ENCODE measurements at regions not wholly inside any gene's neighbourhood (a gene's known extent, or its start where the extent isn't known, plus 50 kb on each side); places are given as distances from the start of the nearest gene placed in this dataset.

- CTCF ChIA-PET: interaction anchor here (0.6 kb wide), 1 partner anchor 253 kb away, joined by 3 read pairs; no protein-coding TSS in a partner anchor
- Mint-ChIP-seq H3K27ac (no peak overlapping the region), H3K36me3 (ENCODE audit: low read depth) (no peaks in the 10 kb centered on the region), H3K9me3 (no peaks in the 10 kb centered on the region), H3K27me3 (ENCODE audit: low read depth) (no peaks in the 10 kb centered on the region), H3K4me1 (ENCODE audit: low read depth) (no peaks in the 10 kb centered on the region), H3K4me3 (no peak overlapping the region)
- no peak for DNase-seq
- intact Hi-C loops (cut with micrococcal nuclease): no loop called here
Observed at GRCh38 chr1:240693844-240694243, 81.9 kb upstream of the GREM2 start.

DNA sequence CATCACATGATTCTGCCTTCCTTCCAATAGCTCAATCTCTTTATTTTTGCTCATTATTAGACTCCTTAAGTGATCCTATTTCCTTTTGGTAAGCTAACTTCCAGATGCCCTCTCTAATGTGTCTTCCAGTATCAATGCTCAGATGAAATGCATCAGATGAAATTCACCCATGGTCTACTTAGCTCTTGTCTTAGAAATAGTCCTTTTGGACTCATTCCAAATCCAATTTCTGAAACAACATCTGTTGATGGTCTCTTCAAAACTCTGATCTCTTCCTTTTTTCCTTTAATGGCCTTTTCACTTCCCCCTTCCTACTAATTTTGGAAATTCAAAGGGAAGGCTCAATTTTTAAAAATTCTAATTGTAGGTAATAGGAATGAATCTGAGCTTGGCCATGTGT, 81.1 kb upstream of the GREM2 start:
- intact Hi-C loops (cut with micrococcal nuclease): no loop called here
- no peak overlapping the region for H3K4me3 Mint-ChIP-seq
- H3K36me3 Mint-ChIP-seq (ENCODE audit: low read depth): no peaks in the 10 kb centered on the region
- peaks cover under 1% of the 10 kb centered on the region for H3K4me1 Mint-ChIP-seq (ENCODE audit: low read depth)
- CTCF ChIA-PET: no interaction called here
- no peak overlapping the region for H3K27ac Mint-ChIP-seq
- no peaks in the 10 kb centered on the region for H3K9me3 Mint-ChIP-seq
- H3K27me3 Mint-ChIP-seq (ENCODE audit: low read depth): no peaks in the 10 kb centered on the region
- no peak for DNase-seq

DNA sequence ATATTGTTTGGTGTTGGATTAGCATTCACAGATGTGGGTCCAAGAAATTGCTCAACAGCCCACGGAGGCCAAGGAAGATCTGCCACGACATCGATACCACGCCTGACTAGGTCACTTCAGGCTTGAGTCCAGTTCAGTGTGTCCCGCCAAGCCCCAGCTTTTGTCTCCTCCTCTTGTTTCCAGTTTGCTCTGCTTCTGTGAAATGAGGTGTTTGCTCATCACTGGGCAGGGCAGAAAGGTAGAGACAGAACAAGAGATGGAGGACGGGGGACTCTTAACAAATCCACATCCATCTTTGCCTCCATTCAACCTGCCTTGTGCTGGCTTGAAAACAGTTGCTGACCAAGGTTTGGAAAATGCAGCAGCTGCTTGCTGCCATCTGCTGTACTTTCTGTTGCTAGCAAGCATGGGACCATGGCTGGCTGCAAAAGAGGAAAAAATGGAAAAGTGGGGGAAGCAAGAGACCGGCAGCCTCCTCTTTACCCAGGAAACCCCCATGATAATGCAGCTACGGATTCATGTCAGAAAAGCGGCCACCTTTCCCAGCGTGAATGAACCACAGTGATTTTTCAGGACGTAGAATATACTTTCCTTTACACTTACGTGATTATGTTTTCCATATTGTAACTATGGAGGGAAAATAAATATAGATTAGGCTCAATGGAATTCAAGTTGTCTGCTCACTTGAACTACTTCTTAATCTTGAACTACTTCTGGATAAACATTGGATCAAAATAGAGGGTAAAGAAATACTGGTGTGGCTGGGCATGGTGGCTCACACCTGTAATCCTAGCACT, 80.2 kb upstream of the GREM2 start:
- no peaks in the 10 kb centered on the region for H3K36me3 Mint-ChIP-seq (ENCODE audit: low read depth)
- H3K9me3 Mint-ChIP-seq: no peaks in the 10 kb centered on the region
- peak; percentile 30 for DNase-seq
- intact Hi-C loops (cut with micrococcal nuclease): loop anchor here (1.0 kb wide), 2 partner anchors 237 to 502 kb away; no protein-coding TSS in a partner anchor
- H3K27me3 Mint-ChIP-seq (ENCODE audit: low read depth): no peaks in the 10 kb centered on the region
- CTCF ChIA-PET: interaction anchor here (1.2 to 1.4 kb wide), 2 partner anchors 237 to 503 kb away, joined by 3 to 4 read pairs; no protein-coding TSS in a partner anchor
- no peak overlapping the region for H3K4me3 Mint-ChIP-seq
- H3K27ac Mint-ChIP-seq: no peak overlapping the region
- peaks cover 9% of the 10 kb centered on the region for H3K4me1 Mint-ChIP-seq (ENCODE audit: low read depth)

DNA sequence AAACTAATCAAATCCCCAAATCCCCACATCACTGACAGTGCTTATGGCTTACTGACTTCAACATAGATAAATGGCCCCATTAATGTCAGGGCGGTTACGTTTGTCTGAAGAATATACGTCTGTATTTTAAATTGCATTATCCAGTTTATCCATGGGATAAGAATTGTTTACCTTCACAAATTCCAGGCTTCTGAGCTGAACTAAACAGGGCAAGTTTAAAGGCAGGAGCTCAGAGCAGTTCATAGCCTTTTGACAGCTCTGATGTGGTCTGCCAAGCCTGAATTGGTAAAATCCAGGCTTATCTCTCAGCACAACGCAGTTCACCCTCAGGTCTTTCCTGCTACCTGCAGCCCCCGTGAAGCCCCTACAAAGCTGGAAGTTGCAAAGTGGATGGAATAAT, 79.5 kb upstream of the GREM2 start:
- H3K4me1 Mint-ChIP-seq (ENCODE audit: low read depth): peaks cover 9% of the 10 kb centered on the region

DNA sequence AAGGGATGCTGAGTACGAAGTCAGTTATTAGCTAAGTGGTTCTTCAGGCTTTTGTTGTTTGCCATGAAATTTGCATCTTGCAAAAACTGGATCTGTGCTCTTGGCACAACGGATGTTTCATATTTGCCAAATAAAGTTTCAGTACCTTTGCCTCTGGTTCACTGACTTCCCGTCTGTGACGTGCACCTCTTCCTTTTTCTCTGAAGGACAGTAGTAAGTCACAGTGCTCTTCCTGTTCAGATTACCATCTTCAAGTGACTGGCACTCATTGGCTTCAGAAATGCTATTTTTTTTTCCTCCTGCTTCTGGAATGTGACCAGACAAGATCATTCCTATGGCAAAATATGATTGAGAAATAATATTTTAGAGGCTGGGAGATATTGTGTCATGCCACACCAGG, 75.9 kb upstream of the GREM2 start:
- intact Hi-C loops (cut with micrococcal nuclease): loop anchor here (1.0 kb wide), 1 partner anchor 75 kb away; no protein-coding TSS in a partner anchor
- peak; percentile 54 for DNase-seq
- Mint-ChIP-seq H3K4me3 (no peak overlapping the region), H3K36me3 (ENCODE audit: low read depth) (no peaks in the 10 kb centered on the region), H3K9me3 (no peaks in the 10 kb centered on the region), H3K27me3 (ENCODE audit: low read depth) (no peaks in the 10 kb centered on the region), H3K27ac (peak overlapping the region; percentile 56), H3K4me1 (ENCODE audit: low read depth) (peaks cover 9% of the 10 kb centered on the region)
- CTCF ChIA-PET: no interaction called here

More for the DNA sequence above, 79.5 kb upstream of the GREM2 start:
- CTCF ChIA-PET: interaction anchor here (1.2 to 1.4 kb wide), 2 partner anchors 236 to 502 kb away, joined by 3 to 4 read pairs; no protein-coding TSS in a partner anchor
- intact Hi-C loops (cut with micrococcal nuclease): no loop called here
- Mint-ChIP-seq H3K9me3 (no peaks in the 10 kb centered on the region), H3K27ac (no peak overlapping the region), H3K36me3 (ENCODE audit: low read depth) (no peaks in the 10 kb centered on the region), H3K4me3 (no peak overlapping the region), H3K27me3 (ENCODE audit: low read depth) (no peaks in the 10 kb centered on the region)
- no peak for DNase-seq

GRCh38 chr1:240683576-240683975, 71.6 kb upstream of the GREM2 start:
- no peak for DNase-seq
- CTCF ChIA-PET: interaction anchor here (0.6 kb wide), 1 partner anchor 20 kb away, joined by 3 read pairs; no protein-coding TSS in a partner anchor
- H3K27me3 Mint-ChIP-seq (ENCODE audit: low read depth): no peaks in the 10 kb centered on the region
- peaks cover 9% of the 10 kb centered on the region for H3K4me1 Mint-ChIP-seq (ENCODE audit: low read depth)
- no peaks in the 10 kb centered on the region for H3K9me3 Mint-ChIP-seq
- H3K36me3 Mint-ChIP-seq (ENCODE audit: low read depth): no peaks in the 10 kb centered on the region
- intact Hi-C loops (cut with micrococcal nuclease): no loop called here
- H3K27ac Mint-ChIP-seq: no peak overlapping the region
- H3K4me3 Mint-ChIP-seq: no peak overlapping the region

GRCh38 chr1:240682859-240683242, 70.9 kb upstream of the GREM2 start:
- CTCF ChIA-PET: no interaction called here
- H3K9me3 Mint-ChIP-seq: no peaks in the 10 kb centered on the region
- intact Hi-C loops (cut with micrococcal nuclease): no loop called here
- H3K27ac Mint-ChIP-seq: no peak overlapping the region
- no peak for DNase-seq
- H3K27me3 Mint-ChIP-seq (ENCODE audit: low read depth): no peaks in the 10 kb centered on the region
- no peak overlapping the region for H3K4me3 Mint-ChIP-seq
- peaks cover 7% of the 10 kb centered on the region for H3K4me1 Mint-ChIP-seq (ENCODE audit: low read depth)
- H3K36me3 Mint-ChIP-seq (ENCODE audit: low read depth): no peaks in the 10 kb centered on the region

DNA sequence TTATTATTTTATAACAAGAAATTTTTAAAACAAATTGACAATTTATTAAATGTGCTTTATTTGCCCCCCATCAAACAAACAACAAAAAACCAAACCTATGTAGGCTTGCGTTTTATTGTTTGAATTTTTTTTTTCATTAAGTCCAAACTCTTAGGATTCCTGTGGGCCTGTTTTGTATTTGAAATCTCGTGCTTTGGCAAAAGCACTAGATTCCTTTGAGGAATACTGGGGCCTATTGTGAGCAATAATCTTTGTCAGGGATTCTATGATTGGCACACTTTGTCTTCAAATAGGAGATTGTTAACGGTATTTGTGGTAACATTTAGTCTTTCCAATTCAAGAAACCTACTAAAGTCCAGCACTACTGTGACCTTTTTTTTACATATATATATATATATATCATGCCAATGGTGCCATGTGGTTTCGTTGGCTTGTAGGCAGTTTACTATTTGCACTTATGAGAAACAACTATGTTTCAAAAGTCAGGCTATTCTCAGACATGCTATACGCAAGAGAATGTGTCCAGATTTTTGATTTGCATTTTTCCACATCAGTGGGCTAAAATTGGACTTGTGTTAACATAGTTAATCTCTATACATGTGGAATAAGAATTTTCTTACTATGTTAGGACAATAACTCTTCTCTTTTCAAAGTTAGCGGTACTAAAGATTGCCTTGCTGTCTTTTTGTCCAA, 70.4 kb upstream of the GREM2 start:
- H3K4me1 Mint-ChIP-seq (ENCODE audit: low read depth): peaks cover 2% of the 10 kb centered on the region
- DNase-seq: no peak
- intact Hi-C loops (cut with micrococcal nuclease): no loop called here
- H3K4me3 Mint-ChIP-seq: no peak overlapping the region
- CTCF ChIA-PET: no interaction called here
- no peak overlapping the region for H3K27ac Mint-ChIP-seq
- no peaks in the 10 kb centered on the region for H3K9me3 Mint-ChIP-seq
- H3K27me3 Mint-ChIP-seq (ENCODE audit: low read depth): no peaks in the 10 kb centered on the region
- H3K36me3 Mint-ChIP-seq (ENCODE audit: low read depth): no peaks in the 10 kb centered on the region

DNA sequence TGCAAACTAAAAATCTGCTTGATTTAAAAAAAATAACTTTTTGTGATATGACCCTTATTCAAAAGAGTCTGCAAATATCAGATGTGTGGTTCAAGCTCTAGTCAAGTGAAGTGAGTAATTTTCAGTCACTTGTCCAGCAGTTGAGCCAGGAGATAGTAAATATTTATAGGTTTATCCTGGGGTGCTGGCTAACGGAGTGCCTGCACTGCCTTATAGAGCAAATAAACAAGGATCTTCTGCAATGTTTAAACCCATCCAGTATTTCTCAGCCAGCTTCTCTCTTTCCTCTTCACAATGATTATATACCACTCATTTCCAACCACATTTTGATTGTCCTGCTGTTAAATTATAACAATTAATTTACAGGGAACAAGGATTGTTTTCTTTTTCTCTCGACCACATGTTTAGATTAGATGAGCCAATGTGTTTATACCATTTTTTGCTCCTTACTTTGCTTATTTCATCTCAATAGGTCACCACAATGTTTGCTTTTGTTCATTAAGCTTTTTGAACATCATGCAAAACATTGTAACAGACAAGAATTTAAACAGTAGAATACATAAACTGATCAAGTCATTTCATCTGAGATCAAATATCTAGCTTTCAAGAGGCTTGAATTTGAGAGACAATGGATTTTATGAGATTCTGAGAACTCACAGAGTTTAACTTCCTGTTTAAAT, 60.3 kb upstream of the GREM2 start:
- no peak overlapping the region for H3K4me3 Mint-ChIP-seq
- CTCF ChIA-PET: interaction anchor here (0.7 kb wide), 1 partner anchor 218 kb away, joined by 3 read pairs; no protein-coding TSS in a partner anchor
- H3K4me1 Mint-ChIP-seq (ENCODE audit: low read depth): no peaks in the 10 kb centered on the region
- H3K27ac Mint-ChIP-seq: no peak overlapping the region
- intact Hi-C loops (cut with micrococcal nuclease): no loop called here
- H3K36me3 Mint-ChIP-seq (ENCODE audit: low read depth): no peaks in the 10 kb centered on the region
- H3K9me3 Mint-ChIP-seq: peaks cover 3% of the 10 kb centered on the region
- no peak for DNase-seq
- no peaks in the 10 kb centered on the region for H3K27me3 Mint-ChIP-seq (ENCODE audit: low read depth)

GRCh38 chr1:240667351-240667750, 55.4 kb upstream of the GREM2 start:
- Mint-ChIP-seq H3K9me3 (peaks cover 2% of the 10 kb centered on the region), H3K36me3 (ENCODE audit: low read depth) (no peaks in the 10 kb centered on the region), H3K27me3 (ENCODE audit: low read depth) (no peaks in the 10 kb centered on the region), H3K4me3 (no peak overlapping the region), H3K27ac (no peak overlapping the region), H3K4me1 (ENCODE audit: low read depth) (peaks cover 13% of the 10 kb centered on the region)
- CTCF ChIA-PET: no interaction called here
- DNase-seq: no peak
- intact Hi-C loops (cut with micrococcal nuclease): loop anchor here (2.0 kb wide), 1 partner anchor 55 kb away; the partner anchor contains the start of gene GREM2

- peaks cover 13% of the 10 kb centered on the region for H3K4me1 Mint-ChIP-seq (ENCODE audit: low read depth)
Observed at GRCh38 chr1:240666568-240667198, 54.7 kb upstream of the GREM2 start.

More at GRCh38 chr1:240666568-240667198, 54.7 kb upstream of the GREM2 start:
- DNase-seq: peak; percentile 22
- Mint-ChIP-seq H3K36me3 (ENCODE audit: low read depth) (no peaks in the 10 kb centered on the region), H3K27ac (peak overlapping the region; percentile 59), H3K9me3 (peaks cover 2% of the 10 kb centered on the region), H3K4me3 (no peak overlapping the region), H3K27me3 (ENCODE audit: low read depth) (no peaks in the 10 kb centered on the region)
- CTCF ChIA-PET: interaction anchor here (0.5 kb wide), 1 partner anchor 53 kb away, joined by 3 read pairs; no protein-coding TSS in a partner anchor
- intact Hi-C loops (cut with micrococcal nuclease): loop anchor here (2.0 kb wide), 1 partner anchor 54 kb away; the partner anchor contains the start of gene GREM2
